GM18507 (cell line): ENCODE measurements at regions not wholly inside any gene's neighbourhood (a gene's known extent, or its start where the extent isn't known, plus 50 kb on each side); places are given as distances from the start of the nearest gene placed in this dataset.

Source experiments
- DNase-seq: peaks from one replicate; pipeline ENCODE4 v3.0.0; 2011; ENCODE audit warnings: low read depth; ENCODE audit not compliant: insufficient read length; ENCODE audit errors: extremely low spot score
- FAIRE-seq: peaks from 2 replicates; lab custom pipeline; 2011; peaks lifted over from hg19 to GRCh38; lab: Jason Lieb, UNC

GRCh38 chr10:130658687-130659290, 522.6 kb downstream of the GLRX3 start:
- no peak for DNase-seq
- no peak for FAIRE-seq

- DNase-seq (no peak), FAIRE-seq (no peak)
Observed at GRCh38 chr10:130659528-130659927, 523.3 kb downstream of the GLRX3 start.

GRCh38 chr10:130660266-130660665, 524.1 kb downstream of the GLRX3 start:
- FAIRE-seq (no peak), DNase-seq (no peak)

GRCh38 chr10:130661419-130661818, 525.2 kb downstream of the GLRX3 start:
- FAIRE-seq (no peak), DNase-seq (no peak)

- DNase-seq = no peak
- no peak for FAIRE-seq
Observed at GRCh38 chr10:130662775-130663174, 526.6 kb downstream of the GLRX3 start.

- DNase-seq = no peak
- no peak for FAIRE-seq
Observed at GRCh38 chr10:130664526-130664925, 528.3 kb downstream of the GLRX3 start.

DNA sequence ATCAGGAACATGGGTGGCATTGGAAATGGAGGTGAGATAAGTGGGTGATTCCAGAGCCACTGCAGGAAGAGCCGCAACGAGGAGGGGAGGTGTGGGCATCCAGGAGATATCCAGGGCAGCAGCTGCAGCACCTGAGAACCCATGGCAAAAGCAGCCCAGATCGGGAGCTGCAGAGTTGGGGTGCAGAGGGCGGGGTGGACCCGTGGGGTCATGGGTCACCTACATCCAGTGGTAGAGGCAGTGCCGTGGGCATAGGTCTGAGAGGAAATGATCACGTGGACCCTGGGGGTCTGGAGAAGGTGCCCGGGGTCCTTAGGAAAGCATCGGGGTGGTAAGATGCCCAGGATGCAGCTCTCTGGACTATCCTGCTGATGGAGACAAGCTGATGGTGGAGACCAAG, 530.0 kb downstream of the GLRX3 start:
- DNase-seq (no peak), FAIRE-seq (no peak)

- FAIRE-seq = no peak
- DNase-seq = no peak
Observed at GRCh38 chr10:130686689-130687300, 550.6 kb downstream of the GLRX3 start.

GRCh38 chr10:130687566-130687965, 551.4 kb downstream of the GLRX3 start:
- DNase-seq = no peak
- FAIRE-seq = no peak

DNA sequence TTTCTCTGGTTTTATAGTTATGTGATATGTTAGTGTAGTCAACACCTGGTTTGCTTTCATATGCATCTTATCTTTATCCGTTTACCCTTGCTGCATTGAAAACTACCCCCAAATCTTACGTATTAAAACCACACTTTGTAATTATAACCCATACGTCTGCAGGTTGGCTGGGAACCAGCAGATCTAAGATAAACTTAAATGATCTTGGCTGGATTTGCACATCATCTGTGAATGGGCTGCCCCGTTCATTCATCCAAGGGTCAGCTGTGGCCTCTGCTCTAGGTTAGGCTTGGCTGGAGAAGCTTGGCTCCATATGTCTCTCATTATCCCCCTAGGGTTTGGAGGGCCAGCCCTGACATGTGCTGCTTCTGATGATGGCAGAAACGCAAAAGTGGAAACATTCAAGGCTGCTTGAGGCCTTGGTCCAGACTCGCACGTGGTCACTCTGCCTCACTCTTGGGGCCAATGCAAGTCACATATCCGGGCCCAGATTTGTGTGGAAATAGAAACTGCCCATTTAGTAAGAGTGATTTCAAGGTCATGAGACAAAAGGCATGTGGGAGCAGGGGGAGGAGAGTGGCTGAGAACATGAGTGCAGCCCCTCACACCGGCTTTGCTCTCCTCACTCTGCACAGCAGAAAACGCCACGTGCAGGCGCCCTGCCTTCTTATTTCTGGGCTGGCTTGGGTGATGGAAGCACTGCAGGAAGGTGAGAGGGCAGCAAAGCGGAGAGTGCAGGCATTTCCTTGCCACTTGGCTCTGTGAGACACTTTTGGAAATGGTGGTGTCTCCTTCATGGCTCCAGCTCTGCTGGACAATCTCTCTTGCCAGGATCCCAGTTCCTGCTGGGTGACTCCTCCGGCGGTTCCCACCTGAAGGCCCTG, 553.8 kb downstream of the GLRX3 start:
- DNase-seq = no peak
- FAIRE-seq = no peak

DNA sequence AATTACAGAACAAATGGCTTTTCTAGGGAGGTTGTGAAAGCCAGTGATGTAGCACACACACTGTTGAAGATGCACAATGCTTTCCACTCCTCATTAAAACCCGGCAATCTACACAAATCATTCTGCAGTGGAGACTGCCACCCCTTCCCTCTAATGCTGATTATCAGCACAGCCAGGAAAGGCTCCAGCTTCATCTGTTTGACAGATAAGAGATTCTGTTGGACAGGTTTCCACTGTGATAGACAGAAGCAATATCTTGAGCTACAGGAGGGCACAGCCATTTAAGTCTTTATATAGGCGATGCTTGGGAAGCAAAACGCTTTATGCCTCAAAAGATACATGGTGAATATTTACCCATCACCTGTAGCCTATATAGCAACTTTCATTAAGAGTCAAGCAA, 555.6 kb downstream of the GLRX3 start:
- FAIRE-seq (no peak), DNase-seq (no peak)

GRCh38 chr10:130696870-130697269, 560.7 kb downstream of the GLRX3 start:
- DNase-seq (no peak), FAIRE-seq (no peak)

- FAIRE-seq = no peak
- DNase-seq = no peak
Observed at GRCh38 chr10:130707389-130707979, 571.3 kb downstream of the GLRX3 start.

GRCh38 chr10:130708465-130709070, 572.4 kb downstream of the GLRX3 start:
- FAIRE-seq = no peak

GRCh38 chr10:130709415-130709814, 573.2 kb downstream of the GLRX3 start:
- FAIRE-seq (no peak), DNase-seq (no peak)

More at GRCh38 chr10:130708465-130709070, 572.4 kb downstream of the GLRX3 start:
- no peak for DNase-seq

DNA sequence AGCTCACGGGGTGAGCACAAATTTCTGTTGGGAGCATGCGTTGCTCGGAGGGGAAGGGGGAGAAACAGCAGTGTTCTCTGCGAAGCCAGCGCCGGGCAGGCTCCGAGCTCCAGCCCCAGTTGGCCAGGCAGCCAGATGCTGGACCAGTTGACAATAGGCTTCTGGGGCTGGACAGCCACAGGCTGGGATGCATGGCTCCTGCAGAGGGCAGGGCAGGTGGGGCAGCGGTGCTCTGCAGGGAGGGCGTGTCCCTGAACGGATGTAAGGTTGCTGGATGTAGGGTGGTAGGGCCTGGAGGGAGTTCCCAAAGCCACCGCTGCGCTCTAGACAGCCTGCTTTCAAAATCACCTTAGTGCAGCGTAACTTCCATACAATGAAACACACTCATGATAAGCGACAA, 574.9 kb downstream of the GLRX3 start:
- no peak for DNase-seq

DNA sequence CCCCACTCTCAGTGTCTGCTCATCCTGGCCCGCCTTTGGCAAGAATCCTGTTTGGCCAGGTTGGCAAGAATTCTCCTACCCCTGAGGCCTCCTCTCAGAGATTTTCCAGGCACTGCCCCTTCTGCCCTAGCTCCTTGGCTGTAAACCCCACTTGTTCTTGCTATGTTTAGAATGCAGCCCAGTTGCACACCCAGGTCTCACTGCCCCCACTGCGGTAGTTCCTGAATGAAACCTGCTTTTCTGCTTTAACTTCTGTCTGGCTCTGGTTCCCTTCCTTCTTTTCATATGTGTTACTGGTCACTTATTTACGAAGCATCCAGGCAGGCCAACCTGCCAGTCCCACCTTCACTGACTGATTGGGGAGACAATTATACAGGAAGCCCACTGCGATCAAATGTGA, 576.9 kb downstream of the GLRX3 start:
- DNase-seq = no peak
- FAIRE-seq = no peak

More for the DNA sequence above, 574.9 kb downstream of the GLRX3 start:
- no peak for FAIRE-seq

GRCh38 chr10:130713731-130714130, 577.5 kb downstream of the GLRX3 start:
- no peak for FAIRE-seq
- DNase-seq = no peak

DNA sequence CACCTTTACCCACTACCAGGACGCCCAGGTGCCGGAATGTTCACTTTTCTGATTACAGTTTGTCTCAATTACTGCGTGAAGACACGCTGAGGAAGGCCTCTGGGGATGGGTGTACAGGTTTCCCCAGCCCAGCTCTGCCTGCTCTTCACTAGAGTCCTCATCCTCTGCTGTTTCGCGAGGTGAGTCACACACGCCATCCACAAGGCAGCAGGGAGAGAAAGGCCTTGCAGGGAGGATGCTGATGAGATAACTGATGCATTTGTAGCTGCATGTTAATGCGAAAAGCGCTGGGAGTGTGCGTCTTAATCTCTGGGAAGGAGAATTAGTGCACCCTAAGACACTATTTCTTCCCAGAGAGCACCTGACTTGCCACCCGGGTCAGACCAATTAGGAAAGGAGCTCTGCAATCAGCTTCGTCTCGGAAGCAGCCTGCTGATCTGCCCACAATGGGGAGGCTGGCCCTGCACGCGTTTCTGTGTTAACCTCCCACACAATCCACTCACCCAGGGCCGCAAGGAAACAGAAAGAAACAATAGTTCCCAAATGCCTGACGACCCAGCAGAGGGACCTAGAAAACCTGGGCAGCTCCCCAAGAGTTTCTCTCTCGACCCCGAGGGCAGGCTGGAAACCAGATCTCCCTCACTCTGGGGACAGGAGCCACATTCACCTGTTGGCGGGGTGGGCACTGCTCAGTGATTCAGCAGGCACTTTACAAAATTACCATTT, 578.7 kb downstream of the GLRX3 start:
- DNase-seq = no peak
- no peak for FAIRE-seq
